ENCODE measurements at regions not wholly inside any gene's neighbourhood (a gene's known extent, or its start where the extent isn't known, plus 50 kb on each side); places are given as distances from the start of the nearest gene placed in this dataset.

- DNase-seq, result no peak
Measured at GRCh38 chr10:128629111-128630096, 503.2 kb upstream of the MKI67 start.

GRCh38 chr10:128630787-128631252, 504.6 kb upstream of the MKI67 start:
- no peak for DNase-seq

- no peak for DNase-seq
Measured at GRCh38 chr10:128631801-128632241, 505.6 kb upstream of the MKI67 start.

GRCh38 chr10:128632694-128633093, 506.5 kb upstream of the MKI67 start:
- no peak for DNase-seq

- DNase-seq, result no peak
Measured at GRCh38 chr10:128633864-128634540, 507.8 kb upstream of the MKI67 start.

GRCh38 chr10:128642023-128642422, 515.8 kb upstream of the MKI67 start:
- DNase-seq, result no peak

- DNase-seq, result no peak
Measured at GRCh38 chr10:128642502-128642901, 516.3 kb upstream of the MKI67 start.

- no peak for DNase-seq
Measured at GRCh38 chr10:128643658-128644057, 517.4 kb upstream of the MKI67 start.

- DNase-seq, result no peak
Measured at GRCh38 chr10:128645486-128645885, 519.3 kb upstream of the MKI67 start.

GRCh38 chr10:128646956-128647355, 520.7 kb upstream of the MKI67 start:
- DNase-seq, result no peak

GRCh38 chr10:128657548-128657947, 531.3 kb upstream of the MKI67 start:
- no peak for DNase-seq

GRCh38 chr10:128660726-128661125, 534.5 kb upstream of the MKI67 start:
- no peak for DNase-seq

- DNase-seq, result no peak
Measured at GRCh38 chr10:128661404-128662197, 535.4 kb upstream of the MKI67 start.

GRCh38 chr10:128662520-128662919, 536.3 kb upstream of the MKI67 start:
- DNase-seq, result no peak

GRCh38 chr10:128664729-128665128, 538.5 kb upstream of the MKI67 start:
- DNase-seq, result no peak

- no peak for DNase-seq
Measured at GRCh38 chr10:128675405-128675804, 549.2 kb upstream of the MKI67 start.

GRCh38 chr10:128680116-128680515, 553.9 kb upstream of the MKI67 start:
- no peak for DNase-seq

- no peak for DNase-seq
Measured at GRCh38 chr10:128684215-128684614, 558.0 kb upstream of the MKI67 start.

GRCh38 chr10:128686630-128687278, 560.5 kb upstream of the MKI67 start:
- no peak for DNase-seq

GRCh38 chr10:128687408-128687807, 561.2 kb upstream of the MKI67 start:
- no peak for DNase-seq

GRCh38 chr10:128687927-128688549, 561.8 kb upstream of the MKI67 start:
- DNase-seq, result no peak

- no peak for DNase-seq
Measured at GRCh38 chr10:128689667-128690066, 563.4 kb upstream of the MKI67 start.

Measured in NCI-H526 treated with DMSO at 0.1 percent for 48 hours (cell line).